ENCODE measurements at regions not wholly inside any gene's neighbourhood (a gene's known extent, or its start where the extent isn't known, plus 50 kb on each side); places are given as distances from the start of the nearest gene placed in this dataset.

DNA sequence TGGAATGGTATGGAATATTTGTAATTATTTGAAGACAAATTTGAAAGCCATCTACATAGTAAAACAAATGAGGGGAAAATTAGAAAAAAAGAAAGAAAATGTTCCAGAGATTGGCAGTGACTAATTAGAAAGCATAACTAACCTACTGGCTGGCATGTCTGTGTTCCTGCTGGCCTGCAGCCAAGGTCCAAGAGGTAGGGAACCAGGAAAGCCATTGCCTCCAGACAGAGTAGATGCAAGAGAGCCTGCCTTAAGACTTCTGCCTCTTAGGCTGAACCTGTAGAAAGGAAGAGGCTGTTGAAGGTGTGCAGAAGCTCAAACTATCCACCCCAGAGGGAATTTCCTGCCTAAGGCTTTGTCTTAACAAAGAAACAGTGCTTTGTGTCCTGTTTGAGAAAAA, 982.0 kb downstream of the SORCS1 start:
- TF ChIP-seq, protein P1, sequence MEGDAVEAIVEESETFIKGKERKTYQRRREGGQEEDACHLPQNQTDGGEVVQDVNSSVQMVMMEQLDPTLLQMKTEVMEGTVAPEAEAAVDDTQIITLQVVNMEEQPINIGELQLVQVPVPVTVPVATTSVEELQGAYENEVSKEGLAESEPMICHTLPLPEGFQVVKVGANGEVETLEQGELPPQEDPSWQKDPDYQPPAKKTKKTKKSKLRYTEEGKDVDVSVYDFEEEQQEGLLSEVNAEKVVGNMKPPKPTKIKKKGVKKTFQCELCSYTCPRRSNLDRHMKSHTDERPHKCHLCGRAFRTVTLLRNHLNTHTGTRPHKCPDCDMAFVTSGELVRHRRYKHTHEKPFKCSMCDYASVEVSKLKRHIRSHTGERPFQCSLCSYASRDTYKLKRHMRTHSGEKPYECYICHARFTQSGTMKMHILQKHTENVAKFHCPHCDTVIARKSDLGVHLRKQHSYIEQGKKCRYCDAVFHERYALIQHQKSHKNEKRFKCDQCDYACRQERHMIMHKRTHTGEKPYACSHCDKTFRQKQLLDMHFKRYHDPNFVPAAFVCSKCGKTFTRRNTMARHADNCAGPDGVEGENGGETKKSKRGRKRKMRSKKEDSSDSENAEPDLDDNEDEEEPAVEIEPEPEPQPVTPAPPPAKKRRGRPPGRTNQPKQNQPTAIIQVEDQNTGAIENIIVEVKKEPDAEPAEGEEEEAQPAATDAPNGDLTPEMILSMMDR (IDR thresholded peaks at IDR 0.05) = no peak
- TF ChIP-seq SIN3A (IDR thresholded peaks at IDR 0.05; ENCODE audit: borderline replicate concordance, insufficient read depth, low read depth, low read length) (no peak), TCF7L2 (IDR thresholded peaks at IDR 0.05; ENCODE audit: low read depth, low read length) (no peak), POLR2AphosphoS5 (IDR thresholded peaks at IDR 0.05; ENCODE audit: low read depth, low read length) (no peak)
- TF ChIP-seq, protein P2, sequence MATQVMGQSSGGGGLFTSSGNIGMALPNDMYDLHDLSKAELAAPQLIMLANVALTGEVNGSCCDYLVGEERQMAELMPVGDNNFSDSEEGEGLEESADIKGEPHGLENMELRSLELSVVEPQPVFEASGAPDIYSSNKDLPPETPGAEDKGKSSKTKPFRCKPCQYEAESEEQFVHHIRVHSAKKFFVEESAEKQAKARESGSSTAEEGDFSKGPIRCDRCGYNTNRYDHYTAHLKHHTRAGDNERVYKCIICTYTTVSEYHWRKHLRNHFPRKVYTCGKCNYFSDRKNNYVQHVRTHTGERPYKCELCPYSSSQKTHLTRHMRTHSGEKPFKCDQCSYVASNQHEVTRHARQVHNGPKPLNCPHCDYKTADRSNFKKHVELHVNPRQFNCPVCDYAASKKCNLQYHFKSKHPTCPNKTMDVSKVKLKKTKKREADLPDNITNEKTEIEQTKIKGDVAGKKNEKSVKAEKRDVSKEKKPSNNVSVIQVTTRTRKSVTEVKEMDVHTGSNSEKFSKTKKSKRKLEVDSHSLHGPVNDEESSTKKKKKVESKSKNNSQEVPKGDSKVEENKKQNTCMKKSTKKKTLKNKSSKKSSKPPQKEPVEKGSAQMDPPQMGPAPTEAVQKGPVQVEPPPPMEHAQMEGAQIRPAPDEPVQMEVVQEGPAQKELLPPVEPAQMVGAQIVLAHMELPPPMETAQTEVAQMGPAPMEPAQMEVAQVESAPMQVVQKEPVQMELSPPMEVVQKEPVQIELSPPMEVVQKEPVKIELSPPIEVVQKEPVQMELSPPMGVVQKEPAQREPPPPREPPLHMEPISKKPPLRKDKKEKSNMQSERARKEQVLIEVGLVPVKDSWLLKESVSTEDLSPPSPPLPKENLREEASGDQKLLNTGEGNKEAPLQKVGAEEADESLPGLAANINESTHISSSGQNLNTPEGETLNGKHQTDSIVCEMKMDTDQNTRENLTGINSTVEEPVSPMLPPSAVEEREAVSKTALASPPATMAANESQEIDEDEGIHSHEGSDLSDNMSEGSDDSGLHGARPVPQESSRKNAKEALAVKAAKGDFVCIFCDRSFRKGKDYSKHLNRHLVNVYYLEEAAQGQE (IDR thresholded peaks at IDR 0.05; ENCODE audit: insufficient read depth in 1 of 2, low read depth in 2 of 2, low read length in 1 of 2) = no peak

Data from Panc1 (cell line).